ENCODE measurements at regions not wholly inside any gene's neighbourhood (a gene's known extent, or its start where the extent isn't known, plus 50 kb on each side); places are given as distances from the start of the nearest gene placed in this dataset.

DNA sequence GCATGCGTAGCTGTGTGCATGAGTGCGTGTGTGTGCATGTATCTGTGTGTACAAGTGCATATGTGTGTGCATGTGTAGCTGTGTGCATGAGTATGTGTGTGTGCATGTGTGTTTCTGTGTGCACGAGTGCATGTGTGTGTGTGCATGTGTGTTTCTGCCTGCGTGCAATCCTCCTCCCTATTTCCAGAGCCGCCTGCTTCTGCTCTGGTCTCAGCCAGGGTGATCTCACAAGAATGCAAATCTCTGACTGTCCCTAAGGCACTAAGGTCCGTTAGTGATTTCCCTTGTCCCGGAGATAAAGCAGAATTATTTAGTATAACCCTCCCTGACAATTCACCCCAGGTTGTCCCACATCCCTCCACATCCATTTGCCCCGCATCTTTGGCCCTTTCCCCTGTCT is 530.3 kb downstream of the TCERG1L start:
- DNase-seq = no peak

GRCh38 chr10:130781623-130782022 is 529.9 kb downstream of the TCERG1L start:
- DNase-seq = no peak

GRCh38 chr10:130782467-130782866 is 529.1 kb downstream of the TCERG1L start:
- no peak for DNase-seq

GRCh38 chr10:130784326-130784725 is 527.2 kb downstream of the TCERG1L start:
- DNase-seq = no peak

GRCh38 chr10:130786365-130786966 is 525.1 kb downstream of the TCERG1L start:
- no peak for DNase-seq

- no peak for DNase-seq
Measured at GRCh38 chr10:130787243-130787642, 524.3 kb downstream of the TCERG1L start.

DNA sequence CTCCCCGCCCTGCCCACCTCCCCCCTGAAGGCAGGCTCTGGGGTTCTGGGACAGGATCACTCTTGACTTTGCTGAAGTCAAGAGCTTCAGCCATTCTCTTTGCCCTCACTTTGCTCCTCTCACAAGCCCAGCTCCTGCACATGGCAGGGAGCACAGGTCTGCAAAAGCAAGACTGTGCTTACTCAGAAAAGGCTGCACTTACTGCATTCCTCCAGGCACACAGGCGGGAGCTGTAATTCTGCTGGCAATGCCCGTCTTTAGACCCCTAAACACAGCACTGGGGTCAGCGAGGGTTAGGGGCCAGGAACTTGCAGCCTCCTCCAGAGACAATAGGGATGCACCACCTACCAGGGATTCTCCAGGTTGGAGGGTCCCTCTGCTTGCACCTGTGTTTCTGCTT is 523.7 kb downstream of the TCERG1L start:
- DNase-seq = no peak

- no peak for DNase-seq
Measured at GRCh38 chr10:130790339-130790738, 521.2 kb downstream of the TCERG1L start.

DNA sequence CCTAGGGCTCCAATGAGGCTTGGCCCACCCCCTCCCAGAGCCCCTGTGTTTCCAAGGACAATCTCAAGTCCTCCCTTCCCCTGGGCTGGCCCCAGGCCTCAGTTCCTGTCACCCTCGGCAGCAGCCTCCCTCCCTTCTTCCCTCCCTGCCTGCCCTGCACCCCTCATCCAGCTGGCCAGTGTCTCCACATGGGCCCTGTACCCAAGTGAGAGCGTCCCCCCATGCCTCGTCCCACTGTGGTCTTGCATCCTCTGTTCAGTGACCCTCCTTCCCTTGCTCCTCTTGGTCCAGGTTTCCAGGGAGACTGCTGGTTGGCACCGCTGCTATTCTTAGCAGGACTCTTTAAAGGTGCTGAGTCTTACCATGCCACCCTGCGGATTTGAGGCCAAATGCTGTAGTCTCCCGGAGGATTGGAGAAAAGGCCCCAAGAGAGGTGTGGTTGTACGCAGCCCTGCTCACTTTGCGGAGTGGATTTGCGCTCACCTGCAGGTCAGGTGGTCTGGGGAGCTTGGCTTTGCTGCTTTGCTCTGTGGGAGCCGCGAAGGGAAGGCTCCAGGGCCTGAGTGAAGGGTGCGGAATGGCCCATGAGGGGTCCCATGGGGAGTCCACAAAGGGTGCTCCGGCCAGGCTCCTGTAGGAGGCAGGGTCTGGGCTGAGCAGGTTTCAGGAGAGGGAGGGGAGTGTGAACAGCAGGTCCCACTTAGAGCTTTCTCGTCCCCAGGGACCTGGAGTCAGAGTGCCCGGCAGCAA is 519.2 kb downstream of the TCERG1L start:
- no peak for DNase-seq

GRCh38 chr10:130795819-130796218 is 515.7 kb downstream of the TCERG1L start:
- DNase-seq = no peak

GRCh38 chr10:130799532-130799931 is 512.0 kb downstream of the TCERG1L start:
- DNase-seq = no peak

DNA sequence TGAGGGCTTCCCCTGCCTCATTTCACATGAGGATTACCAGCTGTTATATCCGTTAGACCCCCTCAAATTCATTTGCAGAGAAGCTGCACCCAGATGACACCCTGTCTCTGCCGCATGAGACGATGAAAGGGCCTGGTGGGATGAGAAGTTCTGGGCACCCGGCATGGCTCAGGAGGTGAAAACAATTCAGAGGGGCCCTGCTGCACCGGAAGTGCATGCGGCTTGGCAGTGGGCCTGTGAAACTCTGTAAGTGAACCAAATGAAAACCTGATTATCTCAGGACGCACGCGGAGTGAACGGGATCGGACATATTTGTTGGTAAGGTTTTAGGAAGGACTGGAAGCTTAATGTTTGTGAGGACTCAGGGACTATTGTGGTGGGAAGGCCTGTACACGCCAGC is 511.2 kb downstream of the TCERG1L start:
- no peak for DNase-seq

DNA sequence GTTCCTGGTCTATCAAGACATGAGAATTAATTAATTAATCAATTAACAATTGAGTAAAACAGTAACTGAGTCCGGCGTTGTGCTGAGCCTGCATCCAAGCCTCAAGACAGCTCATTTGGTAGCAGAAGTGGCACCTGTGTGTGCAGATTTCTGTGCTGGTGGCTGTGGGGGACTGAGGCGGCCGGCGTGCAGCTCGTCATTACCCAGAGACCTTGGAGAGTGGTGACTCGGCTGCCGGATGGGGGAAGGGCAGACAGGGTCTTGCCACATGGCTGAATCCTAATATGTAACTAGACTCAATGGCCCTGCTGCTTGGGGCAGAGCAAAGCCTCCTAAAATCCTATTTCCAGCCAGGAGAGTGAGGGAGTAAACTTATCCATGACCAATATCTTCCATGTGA is 510.2 kb downstream of the TCERG1L start:
- no peak for DNase-seq

GRCh38 chr10:130801784-130802183 is 509.7 kb downstream of the TCERG1L start:
- DNase-seq = no peak

GRCh38 chr10:130802301-130802700 is 509.2 kb downstream of the TCERG1L start:
- peak; percentile 29 for DNase-seq

- DNase-seq = no peak
Measured at GRCh38 chr10:130804281-130804680, 507.2 kb downstream of the TCERG1L start.

DNA sequence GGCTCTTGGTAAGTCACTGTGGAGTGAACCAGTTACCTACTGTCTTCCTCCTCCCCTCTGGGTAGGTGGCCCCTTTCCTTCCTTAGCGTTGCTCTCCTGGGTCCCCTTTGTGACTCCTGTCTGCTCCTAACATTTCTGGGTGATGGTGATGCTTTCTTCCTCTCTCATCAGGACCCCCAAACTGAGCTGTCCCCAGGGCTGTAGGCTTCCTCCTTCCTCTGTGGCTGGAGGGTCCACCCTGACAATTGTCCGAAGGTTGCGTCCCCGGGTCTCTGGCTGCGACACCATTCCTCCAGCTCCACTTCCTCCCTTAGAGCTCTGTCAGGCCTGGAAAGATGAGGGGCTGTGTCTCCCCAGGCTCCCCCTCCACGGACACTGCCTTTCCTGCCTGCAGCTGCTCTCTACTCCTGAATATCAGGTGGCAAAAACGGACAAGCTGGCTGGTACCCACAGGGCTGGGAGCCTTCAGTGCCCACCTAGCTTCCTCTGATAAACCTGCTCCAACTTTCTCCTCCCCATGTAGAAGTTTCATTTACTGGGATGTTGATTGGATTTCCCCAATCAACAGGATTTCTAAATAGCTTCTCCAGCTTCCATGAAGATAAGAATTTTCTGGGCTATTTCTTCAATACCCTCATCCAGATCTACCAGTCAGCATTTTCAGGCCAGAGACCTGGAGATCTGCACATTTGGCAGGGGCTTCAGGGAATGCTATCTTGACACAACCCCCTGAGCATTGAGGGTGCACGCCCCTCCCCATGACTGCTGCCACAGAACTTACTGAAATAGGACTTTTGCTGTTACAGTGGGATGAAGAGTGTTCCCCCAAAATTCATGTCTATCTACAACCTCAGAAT is 506.5 kb downstream of the TCERG1L start:
- DNase-seq = no peak

GRCh38 chr10:130805635-130806030 is 505.9 kb downstream of the TCERG1L start:
- DNase-seq = no peak

DNA sequence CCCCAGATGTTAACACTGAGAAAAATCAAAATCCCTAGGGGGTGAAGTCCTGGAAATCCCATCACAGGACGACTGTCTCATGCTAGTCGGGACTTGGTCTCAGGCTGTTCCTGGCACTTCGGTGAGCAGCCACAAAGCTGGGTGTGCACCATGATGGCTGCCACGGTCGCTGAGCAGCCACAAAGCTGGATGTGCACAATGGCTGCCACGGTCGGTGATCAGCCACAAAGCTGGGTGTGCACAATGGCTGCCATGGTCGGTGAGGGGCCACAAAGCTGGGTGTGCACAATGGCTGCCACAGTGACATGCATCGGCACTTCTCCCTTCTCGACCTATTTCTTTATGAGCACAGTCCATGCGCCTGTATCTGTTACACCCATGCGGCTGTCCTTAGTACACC is 505.1 kb downstream of the TCERG1L start:
- no peak for DNase-seq

DNA sequence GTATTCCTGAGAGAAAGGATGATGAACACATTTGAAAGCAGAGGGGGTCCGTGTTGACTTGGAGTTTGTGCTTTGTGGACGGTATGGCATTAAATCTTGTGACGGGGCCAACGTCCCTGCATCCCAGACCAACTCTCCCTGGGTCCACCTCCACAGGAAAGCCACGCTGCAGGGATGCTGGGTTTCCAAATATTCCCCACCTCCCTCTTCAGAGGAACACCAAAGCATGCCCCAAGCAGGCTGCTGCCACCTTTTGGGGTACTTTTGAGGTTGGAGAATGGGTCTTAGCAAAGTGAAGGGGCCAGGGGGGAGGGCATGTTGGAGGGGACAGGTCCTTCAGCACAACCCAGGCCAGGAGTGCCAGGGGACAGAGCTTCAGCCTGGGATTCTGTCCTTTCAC is 504.4 kb downstream of the TCERG1L start:
- DNase-seq = no peak

GRCh38 chr10:130807721-130808120 is 503.8 kb downstream of the TCERG1L start:
- no peak for DNase-seq

GRCh38 chr10:130808243-130808642 is 503.3 kb downstream of the TCERG1L start:
- DNase-seq = no peak

- DNase-seq = no peak
Measured at GRCh38 chr10:130808686-130809085, 502.8 kb downstream of the TCERG1L start.

DNA sequence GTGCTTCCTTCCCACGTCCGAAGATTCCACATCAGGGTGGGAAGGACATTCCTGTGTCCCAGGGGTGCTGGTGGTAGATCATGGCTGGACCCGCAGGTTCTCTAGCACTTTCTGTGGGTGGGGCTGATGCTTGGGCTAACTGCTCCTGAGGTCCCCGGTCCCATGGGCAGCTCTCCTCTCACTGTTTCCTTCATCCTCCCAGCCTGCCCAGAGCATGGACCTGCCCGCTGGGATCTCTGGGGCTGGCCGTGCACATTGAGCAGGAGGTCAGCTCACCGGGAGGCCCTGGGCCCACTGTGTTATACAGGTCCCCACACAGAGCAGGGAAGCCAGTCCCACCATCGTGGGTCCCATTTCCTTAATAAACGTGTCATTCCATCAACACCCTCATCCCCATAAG is 502.3 kb downstream of the TCERG1L start:
- no peak for DNase-seq

All from NCI-H2029 (cell line).